ENCODE measurements at regions not wholly inside any gene's neighbourhood (a gene's known extent, or its start where the extent isn't known, plus 50 kb on each side); places are given as distances from the start of the nearest gene placed in this dataset.

- BruUV-seq (replicated peaks), result no TSS peak
- WGBS (ENCODE audit: insufficient coverage, low coverage, missing lambda C conversion rate), result 7% methylated on average over 2 of the region's 2 CpGs
- ATAC-seq, result no peak
- no peaks in the 10 kb centered on the region for H3K79me2 ChIP-seq (ENCODE audit: control insufficient read depth, insufficient read depth, low read length)
- H3K9ac ChIP-seq (ENCODE audit: insufficient read depth in 1 of 2, low read depth in 2 of 2, low read length in 2 of 2), result no peak overlapping the region
- no peaks in the 10 kb centered on the region for H4K20me1 ChIP-seq (replicated peaks; ENCODE audit: control insufficient read depth, insufficient read depth, low read length)
- H3K4me3 ChIP-seq, result no peak overlapping the region
- POLR2A ChIA-PET, result no interaction called here
- H3K4me1 ChIP-seq (replicated peaks in 1 of 2; ENCODE audit: control insufficient read depth in 2 of 2, insufficient read depth in 2 of 2, low read length in 2 of 2), result no peaks in the 10 kb centered on the region
- no peak for DNase-seq (ENCODE audit: extremely low read depth in 1 of 4, low spot score in 3 of 4)
- no peak overlapping the region for H3K27ac ChIP-seq (ENCODE audit: extremely low read depth, low read depth, low read length)
- H3K9me3 ChIP-seq (replicated peaks; ENCODE audit: control insufficient read depth, insufficient read depth, low read depth, low read length), result no peaks in the 10 kb centered on the region
- no peaks in the 10 kb centered on the region for H3K36me3 ChIP-seq (ENCODE audit: control insufficient read depth, insufficient read depth, low read length)
- no peak for FAIRE-seq
- CTCF ChIA-PET (ENCODE audit: low intra/inter-chr PET ratio), result no interaction called here
- in situ Hi-C loops (cut with MboI), result no loop called here
- H2AFZ ChIP-seq (ENCODE audit: low read depth, low read length), result no peak overlapping the region
- intact Hi-C loops (cut with micrococcal nuclease), result no loop called here
- H3K9me1 ChIP-seq (ENCODE audit: control insufficient read depth, insufficient read depth, low read length), result no peaks in the 10 kb centered on the region
- H3K27me3 ChIP-seq (ENCODE audit: control insufficient read depth in 2 of 2, insufficient read depth in 2 of 2, low read length in 2 of 2), result peaks cover 0 to 11% of the 10 kb centered on the region in 2 experiments; a peak in 1 of 5 replicates
- H3K4me2 ChIP-seq (ENCODE audit: insufficient read depth, low read length), result no peak overlapping the region
- TF ChIP-seq USF1 (CRISPR knock-in tag; IDR thresholded peaks at IDR 0.05) (no peak), CREB5 (CRISPR knock-in tag; IDR thresholded peaks at IDR 0.05) (no peak), EZH2 (IDR thresholded peaks at IDR 0.05; ENCODE audit: borderline replicate concordance, low read depth, low read length) (no peak), ZNF217 (CRISPR knock-in tag; IDR thresholded peaks at IDR 0.05) (no peak), KAT7 (CRISPR knock-in tag; IDR thresholded peaks at IDR 0.05; ENCODE audit: borderline replicate concordance) (no peak), E2F5 (CRISPR knock-in tag; IDR thresholded peaks at IDR 0.05) (no peak), REST (IDR thresholded peaks at IDR 0.05; ENCODE audit: borderline replicate concordance) (no peak), REST (CRISPR knock-in tag; IDR thresholded peaks at IDR 0.05; ENCODE audit: low read depth) (no peak), CBFA2T3 (IDR thresholded peaks at IDR 0.05) (no peak), TGIF2 (CRISPR knock-in tag; IDR thresholded peaks at IDR 0.05) (no peak), TAL1 (IDR thresholded peaks at IDR 0.05) (no peak), ZNF197 (CRISPR knock-in tag; IDR thresholded peaks at IDR 0.05; ENCODE audit: low read depth) (no peak)
These were observed 99.1 kb upstream of the ABCA1 start for GRCh38 chr9:105027084-105027483.

All from K562 (cell line).